Coronary artery (tissue), 2 donors: ENCODE measurements at regions not wholly inside any gene's neighbourhood (a gene's known extent, or its start where the extent isn't known, plus 50 kb on each side); places are given as distances from the start of the nearest gene placed in this dataset.

Source experiments
- DNase-seq: peaks from one replicate; pipeline ENCODE4 v3.0.0-alpha.2; 2017; ENCODE audit warnings: low spot score
- H3K27ac ChIP-seq, 2 donors: fragments of 200-600 bp; sonication (generic); one replicate each; pipeline ENCODE4 v1.5.1; 2016 to 2019
- H3K4me3 ChIP-seq: fragments of 200-600 bp; sonication (generic); 2 replicates; pipeline ENCODE4 v1.5.1; 2016; ENCODE audit warnings: mild to moderate bottlenecking, moderate library complexity
- TF ChIP-seq, protein P1 (sequence below): fragments of 200-600 bp; sonication (generic); IDR thresholded peaks from one replicate; pipeline ENCODE4 v1.5.1; 2019; ENCODE audit warnings: antibody characterized with exemption

DNA sequence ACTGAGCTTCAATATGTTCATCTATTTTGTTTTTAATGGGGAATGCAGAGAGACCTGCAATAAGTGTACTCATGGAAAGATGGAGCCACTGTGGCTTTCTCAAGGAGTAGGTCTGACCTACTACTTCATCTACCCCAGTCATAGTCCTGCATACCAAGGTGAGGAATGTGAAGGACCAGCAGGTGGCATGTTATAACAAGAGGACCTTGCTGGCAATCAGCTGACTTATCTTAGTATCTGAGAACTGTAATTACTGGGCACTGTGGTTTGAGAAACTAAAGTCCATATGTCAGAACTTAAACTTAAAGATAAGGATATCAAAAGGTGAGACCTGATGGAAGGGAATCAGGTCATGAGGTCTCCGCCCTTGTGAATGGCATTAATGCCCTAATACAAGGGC, 1104.2 kb downstream of the BCL11A start:
- Histone ChIP-seq H3K4me3 (no peak overlapping the region), H3K27ac (no peak overlapping the region)
- DNase-seq = no peak
- TF ChIP-seq, protein P1, sequence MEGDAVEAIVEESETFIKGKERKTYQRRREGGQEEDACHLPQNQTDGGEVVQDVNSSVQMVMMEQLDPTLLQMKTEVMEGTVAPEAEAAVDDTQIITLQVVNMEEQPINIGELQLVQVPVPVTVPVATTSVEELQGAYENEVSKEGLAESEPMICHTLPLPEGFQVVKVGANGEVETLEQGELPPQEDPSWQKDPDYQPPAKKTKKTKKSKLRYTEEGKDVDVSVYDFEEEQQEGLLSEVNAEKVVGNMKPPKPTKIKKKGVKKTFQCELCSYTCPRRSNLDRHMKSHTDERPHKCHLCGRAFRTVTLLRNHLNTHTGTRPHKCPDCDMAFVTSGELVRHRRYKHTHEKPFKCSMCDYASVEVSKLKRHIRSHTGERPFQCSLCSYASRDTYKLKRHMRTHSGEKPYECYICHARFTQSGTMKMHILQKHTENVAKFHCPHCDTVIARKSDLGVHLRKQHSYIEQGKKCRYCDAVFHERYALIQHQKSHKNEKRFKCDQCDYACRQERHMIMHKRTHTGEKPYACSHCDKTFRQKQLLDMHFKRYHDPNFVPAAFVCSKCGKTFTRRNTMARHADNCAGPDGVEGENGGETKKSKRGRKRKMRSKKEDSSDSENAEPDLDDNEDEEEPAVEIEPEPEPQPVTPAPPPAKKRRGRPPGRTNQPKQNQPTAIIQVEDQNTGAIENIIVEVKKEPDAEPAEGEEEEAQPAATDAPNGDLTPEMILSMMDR = no peak

DNA sequence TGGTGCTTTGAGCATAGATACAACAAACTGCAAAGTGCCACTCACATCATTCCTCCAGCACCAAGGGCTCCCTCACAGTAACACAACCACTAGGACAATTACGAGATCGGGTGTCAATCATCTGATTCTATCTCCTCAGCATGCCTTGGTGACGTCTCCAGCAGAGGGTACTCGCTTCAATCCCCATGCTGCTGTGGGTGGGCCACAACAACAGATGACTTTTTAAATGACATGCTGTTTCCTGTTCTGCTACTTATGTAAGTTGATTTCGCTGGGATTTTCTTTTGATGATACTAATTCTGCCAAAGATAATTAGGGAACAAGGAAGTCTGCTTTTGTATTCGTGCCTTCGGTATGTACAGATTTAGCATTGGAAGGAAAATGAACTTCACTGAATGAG, 1113.0 kb downstream of the BCL11A start:
- Histone ChIP-seq H3K4me3 (no peak overlapping the region), H3K27ac (no peak overlapping the region)
- TF ChIP-seq, protein P1 = no peak
- no peak for DNase-seq

DNA sequence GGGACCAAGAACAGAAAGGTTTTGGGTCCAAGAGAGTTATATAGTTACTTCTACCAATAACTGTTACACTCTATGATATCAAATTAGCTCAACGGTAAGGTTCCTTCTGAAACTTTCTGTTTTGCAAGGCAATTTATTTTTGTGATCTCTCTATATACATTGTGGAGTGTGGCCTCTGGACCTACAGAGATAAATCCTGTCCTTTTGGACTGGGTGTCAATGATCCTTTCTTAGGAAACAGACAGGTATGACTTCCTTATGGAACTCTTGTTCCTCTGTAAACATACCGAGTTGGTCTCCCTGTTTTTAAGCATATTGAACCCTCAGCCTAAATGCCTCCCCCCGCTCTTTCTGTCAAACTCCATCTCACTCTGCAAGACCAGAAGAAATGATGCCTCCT, 1117.8 kb downstream of the BCL11A start:
- Histone ChIP-seq H3K27ac (no peak overlapping the region), H3K4me3 (no peak overlapping the region)
- no peak for DNase-seq
- TF ChIP-seq, protein P1 = no peak

DNA sequence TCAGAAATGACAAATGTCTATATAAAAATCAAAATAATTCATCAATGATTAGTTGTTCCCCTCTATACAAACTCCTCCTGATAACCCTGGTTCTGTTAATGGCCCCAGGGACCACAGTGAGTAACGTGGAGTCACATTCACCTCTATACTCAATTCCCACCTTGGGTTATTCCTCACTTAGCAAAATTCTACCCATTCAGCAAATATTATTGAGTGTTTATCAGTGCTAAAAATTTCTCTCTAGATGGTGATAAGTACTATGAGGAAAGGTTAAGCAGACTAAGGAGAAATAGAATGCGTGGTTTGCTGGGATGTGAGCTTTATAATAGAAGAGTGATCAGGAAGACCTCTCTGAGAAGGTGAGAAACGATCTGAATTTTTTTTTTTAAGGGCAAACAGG, 1124.5 kb downstream of the BCL11A start:
- H3K27ac ChIP-seq = no peak overlapping the region
- DNase-seq = no peak
- TF ChIP-seq, protein P1 = no peak
- H3K4me3 ChIP-seq = no peak overlapping the region

DNA sequence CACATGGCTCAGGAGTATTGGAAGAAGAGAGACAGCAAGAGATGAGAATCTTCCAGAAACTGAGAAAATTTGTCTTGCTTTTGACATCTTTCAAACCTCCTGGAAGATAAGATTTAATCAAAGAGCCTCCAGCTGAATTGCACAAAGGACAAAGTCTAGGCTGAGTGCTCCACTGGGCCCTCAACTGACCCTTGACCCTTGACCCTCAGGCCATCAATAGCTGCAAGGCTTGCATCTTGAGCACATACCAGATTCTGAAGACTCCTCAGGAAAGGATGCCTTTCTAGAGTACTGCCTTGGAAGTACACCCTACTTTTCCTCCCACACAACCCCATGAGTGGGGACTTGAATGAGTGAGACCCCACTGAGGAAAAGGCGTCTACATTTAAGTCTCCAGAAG, 1125.5 kb downstream of the BCL11A start:
- TF ChIP-seq, protein P1 = no peak
- no peak for DNase-seq
- Histone ChIP-seq H3K4me3 (no peak overlapping the region), H3K27ac (no peak overlapping the region)

DNA sequence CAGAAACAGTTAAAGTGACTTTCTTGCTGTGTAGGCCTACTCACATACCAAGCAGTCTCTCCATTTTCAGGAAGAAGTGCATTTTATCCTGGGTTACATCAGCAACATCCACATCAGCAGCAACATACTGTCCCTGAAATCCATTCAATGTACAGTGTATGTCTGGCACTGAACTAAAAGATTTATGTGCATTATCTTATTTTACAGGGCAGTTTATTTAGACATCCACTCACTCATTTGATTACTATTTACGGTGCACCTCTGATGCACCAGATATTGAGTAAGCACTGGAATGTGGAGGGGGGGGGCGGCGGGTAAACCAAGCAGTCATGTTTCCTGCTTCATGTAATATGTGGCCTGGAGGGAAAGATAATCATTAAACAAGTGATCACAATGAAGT, 1128.2 kb downstream of the BCL11A start:
- TF ChIP-seq, protein P1 = no peak
- DNase-seq = no peak
- Histone ChIP-seq H3K4me3 (no peak overlapping the region), H3K27ac (no peak overlapping the region)

DNA sequence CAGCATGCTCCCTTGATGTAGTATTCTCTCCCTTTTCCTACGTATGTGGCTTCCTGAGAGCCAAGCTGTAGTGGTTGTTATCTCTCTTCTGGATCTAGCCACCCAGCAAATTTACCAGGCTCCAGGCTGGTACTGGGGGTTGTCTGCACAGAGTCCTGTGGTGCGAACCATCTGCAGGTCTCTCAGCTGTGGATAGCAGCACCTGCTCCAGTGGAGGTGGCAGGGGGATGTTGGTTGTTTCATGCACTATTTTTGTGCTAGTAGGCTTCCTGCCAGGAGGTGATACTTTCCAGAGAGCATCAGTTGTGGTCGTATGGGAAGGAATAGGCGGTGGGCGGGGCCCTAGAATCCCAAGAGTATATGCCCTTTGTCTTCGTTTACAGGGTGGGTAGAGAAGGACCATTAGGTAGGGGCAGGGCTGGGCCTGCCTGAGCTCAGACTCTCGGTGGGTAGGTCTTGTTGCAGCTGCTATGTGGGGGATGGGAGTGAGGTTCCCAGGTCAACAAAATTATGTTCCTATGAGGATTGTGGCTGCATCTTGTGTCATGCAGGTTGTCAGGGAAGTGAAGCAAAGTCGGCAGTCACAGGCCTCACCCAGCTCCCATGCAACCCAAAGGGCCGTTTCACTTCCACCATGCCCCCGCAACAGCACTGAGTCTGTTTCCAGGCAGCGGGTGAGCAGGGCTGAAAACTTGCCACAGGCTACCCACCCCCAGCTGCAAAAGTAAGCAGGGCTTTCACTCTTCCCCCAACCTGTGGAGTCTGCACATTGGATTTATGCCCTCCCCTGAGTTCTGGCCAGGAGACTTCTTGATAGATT, 1139.5 kb downstream of the BCL11A start:
- DNase-seq = no peak
- H3K27ac ChIP-seq = no peak overlapping the region
- H3K4me3 ChIP-seq = no peak overlapping the region
- TF ChIP-seq, protein P1 = no peak
